ENCODE measurements at regions not wholly inside any gene's neighbourhood (a gene's known extent, or its start where the extent isn't known, plus 50 kb on each side); places are given as distances from the start of the nearest gene placed in this dataset.
"Not testable (repeated sequence)": the region's sequence is repeated elsewhere in the genome, so short reads cannot be mapped to it uniquely, and the experiment has no call there.

DNA sequence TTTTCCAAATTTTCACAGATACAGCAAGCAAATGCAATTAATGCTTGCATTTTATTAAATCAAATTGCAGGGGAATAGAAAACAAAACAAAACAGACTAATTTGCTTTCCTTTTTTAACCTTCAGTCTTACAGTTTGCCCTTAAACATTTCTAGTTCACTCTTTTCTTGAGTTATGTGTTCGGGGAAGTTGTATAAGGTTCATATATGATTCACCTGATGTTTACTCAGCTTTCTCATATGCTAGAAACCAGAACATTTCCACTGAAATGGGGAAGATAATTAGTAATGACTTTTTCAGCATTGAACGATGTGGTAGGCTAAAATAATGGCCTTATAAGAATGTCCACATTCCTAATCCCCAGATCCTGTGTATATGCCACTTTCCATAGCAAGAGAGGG is 176.2 kb upstream of the NBPF9 start:
- not testable (repeated sequence) for FAIRE-seq

DNA sequence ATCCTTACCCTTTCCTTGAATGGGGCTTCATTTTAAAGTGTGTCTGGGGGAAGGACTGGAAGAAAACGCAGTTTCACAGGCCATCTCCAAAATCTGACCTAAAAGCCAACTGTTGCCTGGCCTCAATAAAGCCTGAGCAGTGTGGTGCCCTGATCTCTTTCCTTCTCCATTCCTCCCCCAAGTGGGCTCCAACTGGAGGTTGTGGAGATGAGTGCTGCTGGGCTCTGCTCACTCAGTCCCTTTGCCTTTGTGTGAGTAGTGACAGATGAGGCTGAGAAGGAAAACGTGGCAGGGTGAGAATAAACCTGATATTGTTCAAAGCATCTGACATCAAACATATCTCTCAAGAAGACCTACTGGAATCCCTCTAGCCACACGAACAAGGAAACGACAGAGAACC is 181.4 kb upstream of the NBPF9 start:
- FAIRE-seq: not testable (repeated sequence)

DNA sequence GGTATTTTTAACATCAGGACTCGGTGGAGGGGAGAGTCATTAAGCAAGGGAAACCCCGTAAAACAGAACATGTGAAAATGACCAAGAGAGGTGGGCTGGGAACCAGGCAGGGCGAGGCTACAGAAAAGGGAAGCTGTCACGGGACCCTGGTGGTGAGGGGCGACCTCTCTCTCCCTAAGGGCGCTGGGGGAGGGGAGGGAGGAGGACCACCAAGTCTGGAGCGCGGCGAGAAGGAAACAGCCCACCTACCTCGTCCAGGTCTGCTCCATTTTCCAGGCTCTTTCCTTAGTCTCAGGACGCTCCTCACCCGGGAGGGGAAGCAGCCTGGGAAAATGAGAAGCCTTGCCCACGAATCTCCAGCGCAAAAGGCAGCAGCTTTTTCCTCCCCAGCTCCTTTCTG is 181.9 kb upstream of the NBPF9 start:
- not testable (repeated sequence) for FAIRE-seq

DNA sequence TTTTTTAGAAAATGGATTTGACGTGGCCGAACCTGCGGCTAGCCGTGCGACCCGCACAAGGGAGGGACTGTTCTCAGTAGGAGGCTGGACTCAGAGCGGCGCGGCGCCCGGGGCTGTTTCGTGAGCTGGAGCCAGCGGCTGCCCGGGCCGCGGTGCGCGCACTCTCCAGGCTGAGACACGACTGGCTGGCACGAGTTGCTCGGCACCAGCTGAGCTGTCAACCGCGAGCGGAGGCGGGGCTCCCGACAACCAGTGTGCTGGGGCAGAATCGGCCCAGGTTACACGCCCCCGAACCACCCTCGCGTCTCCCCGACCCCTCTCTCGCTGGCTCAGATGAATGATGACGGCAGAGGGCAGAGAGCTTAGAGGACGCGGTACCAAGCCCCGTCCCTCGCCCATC is 182.3 kb upstream of the NBPF9 start:
- not testable (repeated sequence) for FAIRE-seq

DNA sequence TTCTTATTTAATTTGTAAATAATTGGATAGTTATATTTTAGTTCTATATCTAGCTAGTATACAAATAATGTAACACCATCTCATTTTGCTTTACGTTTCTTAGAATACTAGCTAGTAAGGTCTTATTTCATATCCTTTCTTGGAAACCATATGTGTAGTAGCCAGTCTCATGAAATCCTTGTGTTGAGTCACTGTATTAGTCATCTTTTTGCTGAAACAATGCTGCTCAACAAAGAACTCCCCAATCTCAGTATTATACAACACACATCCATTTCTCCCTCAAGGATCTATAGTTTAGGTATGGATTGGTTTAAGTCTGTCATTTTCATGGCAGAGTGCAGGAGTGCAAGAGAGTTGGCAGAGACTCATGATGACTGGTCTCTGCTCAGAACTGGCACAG is 185.2 kb upstream of the NBPF9 start:
- FAIRE-seq: not testable (repeated sequence)

DNA sequence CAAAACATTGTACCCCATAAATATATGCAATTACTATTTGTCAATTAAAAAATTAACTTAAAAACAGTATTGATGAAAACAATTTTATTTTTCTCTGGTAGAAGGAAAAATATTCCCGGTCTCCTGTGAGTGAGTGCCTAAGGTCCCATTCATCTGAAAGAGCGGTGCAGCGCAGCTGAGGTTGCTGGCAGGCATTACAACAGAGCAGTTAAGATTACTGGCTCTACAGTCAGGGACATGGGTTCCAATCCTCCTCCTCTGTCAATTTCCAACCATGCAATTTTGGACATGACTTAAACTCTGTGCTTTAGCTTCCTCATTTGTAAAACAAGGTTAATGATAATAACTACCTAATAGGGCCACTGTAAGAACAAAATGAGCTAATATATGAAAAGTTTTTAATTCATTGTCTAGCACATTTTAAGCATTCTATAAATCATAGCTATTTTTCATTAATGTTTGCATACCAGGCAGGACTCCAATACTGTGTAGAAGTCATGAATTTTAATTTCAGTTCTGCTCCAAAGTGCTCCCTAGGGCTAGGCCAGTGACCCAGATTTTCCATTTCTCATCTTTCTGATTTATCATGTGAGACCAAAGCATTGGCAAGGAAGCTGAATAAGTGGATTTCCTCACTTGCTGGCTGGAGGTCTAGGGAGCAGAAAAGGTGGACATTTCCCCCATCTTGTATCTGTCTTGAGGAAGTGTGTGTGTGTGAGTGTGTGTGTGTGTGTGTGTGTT is 174.2 kb upstream of the NBPF19 start:
- not testable (repeated sequence) for FAIRE-seq

DNA sequence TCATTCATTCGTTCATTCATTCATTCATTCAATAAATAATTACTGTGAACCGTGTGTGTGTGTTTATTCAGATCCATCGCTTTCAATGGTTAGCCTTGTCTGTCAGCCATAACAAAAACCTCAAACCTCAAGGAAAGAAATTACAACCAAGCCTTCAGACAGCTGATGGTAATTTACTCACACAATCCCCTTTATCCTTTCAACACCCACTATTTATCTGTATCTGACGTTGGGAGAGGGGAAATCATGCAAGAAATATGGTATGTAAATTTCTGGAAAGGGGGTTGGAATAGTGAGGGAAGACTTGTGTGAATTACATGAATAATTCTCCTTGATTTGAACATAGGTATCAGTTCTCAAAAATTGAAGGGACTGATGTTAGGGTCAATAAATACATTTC is 173.6 kb upstream of the NBPF19 start:
- not testable (repeated sequence) for FAIRE-seq

DNA sequence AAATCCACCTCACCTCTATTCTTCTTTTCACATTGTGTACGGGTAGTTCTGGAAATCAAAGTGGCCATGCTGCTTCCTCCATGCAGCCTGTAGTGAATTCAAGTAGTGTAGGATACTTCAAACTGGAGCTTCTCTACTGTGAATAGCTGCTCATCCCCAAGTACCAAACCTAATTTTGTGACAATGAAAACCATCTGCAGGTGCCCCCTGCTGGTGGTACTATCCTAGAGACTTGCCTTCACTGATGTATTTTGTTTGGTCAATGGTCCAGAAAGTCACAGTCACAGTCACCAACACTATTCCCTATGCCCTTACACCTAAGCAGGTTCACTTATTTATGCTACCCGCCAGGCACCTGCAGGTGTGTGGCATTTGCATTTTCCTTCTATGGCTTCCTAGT is 170.0 kb upstream of the NBPF19 start:
- not testable (repeated sequence) for FAIRE-seq

DNA sequence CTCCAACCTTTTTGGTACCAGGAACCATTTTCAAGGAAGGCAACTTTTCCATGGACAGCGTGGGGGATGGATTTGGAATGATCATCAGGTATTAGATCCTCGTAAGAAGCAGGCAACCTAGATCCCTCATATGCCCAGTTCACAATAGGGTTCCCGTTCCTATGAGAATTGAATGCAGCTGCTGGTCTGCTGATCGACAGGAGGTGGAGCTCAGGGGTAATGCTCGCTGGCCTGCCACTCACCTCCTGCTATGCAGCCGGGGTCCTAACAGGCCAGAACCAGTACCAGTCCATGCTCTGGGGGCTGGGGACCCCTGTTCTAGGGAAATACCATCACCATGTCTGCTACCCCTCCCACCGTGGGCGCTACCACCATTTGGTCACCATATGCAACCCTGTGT is 167.2 kb upstream of the NBPF19 start:
- FAIRE-seq: not testable (repeated sequence)

DNA sequence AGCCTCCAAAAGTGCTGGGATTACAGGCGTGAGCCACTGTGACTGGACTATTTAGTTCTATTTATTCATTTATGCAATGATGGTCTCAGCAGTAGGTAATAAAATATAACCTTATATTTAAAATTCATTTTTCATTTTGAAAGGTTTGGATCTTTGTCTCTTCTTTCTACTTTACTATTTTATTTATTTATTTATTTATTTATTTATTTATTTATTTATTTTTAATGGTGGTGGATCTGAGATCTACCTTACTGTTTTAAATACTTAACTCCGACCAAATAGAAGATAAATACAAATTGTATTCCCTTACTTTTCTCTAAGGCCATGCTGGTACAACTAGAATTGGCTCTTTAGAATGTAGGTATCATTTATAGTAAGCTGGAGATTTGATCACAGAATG is 159.9 kb upstream of the NBPF19 start:
- not testable (repeated sequence) for FAIRE-seq

DNA sequence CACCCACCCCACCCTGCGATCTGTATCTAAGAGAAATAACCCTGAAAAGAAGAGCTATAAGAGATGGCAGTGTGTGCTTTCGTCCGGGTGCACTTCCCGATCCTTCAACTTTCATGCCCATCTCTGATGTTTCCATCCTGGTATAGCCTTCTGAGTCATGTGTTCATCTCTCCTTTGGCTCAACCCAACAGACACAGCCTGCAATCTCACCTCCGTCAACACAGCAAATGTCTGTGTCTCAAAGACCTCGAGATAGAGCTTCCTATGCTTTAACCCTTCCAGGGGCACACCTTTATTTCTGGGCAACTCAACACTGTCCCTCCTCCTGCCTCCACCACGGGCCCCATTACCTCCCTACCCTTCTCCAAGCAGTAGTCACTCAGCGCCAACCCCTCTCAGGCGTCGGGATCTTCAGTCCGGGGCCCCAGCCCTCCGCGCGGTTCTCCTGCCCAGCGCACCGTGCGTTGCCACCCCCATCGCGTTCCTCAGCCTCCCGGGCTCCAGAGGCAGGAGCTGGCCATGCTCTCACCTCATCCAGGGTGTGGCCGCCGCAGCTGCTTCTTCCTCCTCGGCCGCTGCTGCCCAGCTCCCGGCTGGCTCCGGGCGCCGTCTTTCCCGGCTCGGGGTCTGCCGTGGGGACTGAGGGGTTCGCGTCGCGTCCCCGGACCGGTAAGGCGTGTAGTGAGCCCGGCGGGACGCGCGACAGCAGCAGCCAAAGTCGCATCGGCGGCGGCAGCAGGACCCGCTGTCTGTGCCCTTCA is 153.7 kb upstream of the NBPF19 start:
- FAIRE-seq: not testable (repeated sequence)

DNA sequence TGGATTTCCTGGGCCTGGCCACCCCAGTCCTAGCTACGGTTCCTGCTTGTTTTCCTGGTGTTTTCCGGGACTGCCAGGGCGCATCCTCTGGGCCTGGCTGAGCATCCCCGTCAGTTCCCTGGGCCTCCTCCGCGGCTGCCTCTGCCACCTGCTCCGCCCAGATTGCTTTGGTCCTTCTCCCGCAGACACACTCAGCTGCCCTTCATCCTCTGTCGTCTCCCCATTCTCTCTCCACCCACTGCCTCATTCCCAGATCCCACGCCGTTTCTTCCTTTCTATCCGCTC is 153.2 kb upstream of the NBPF19 start:
- FAIRE-seq: not testable (repeated sequence)

DNA sequence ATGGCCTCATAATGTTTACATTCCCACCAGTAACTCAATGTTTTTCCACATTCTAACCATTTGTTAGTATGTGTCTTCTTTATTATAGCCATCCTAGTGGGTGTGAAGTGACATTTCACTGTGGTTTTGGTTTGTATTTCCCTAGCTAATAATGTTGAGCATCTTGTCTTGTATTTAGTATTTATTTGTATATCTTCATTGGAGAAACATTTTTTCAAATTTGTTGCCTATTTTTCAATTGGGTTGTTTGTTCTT is 144.8 kb upstream of the NBPF19 start:
- not testable (repeated sequence) for FAIRE-seq

DNA sequence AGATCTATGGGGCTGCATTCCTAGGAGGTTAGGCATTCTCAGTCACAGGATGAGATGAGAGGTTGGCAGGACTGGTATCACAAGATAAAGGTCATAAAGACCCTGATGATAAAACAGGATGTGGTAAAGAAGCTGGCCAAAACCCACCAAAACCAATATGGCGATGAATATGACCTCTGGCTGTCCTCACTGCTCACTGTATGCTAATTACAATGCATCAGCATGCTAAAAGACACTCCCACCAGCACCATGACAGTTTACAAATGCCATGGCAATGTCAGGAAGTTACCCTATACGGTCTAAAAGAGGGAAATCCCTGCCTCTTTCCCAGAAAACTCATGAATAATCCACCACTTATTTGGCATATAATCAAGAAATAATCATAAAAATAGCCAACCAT is 138.8 kb upstream of the NBPF19 start:
- not testable (repeated sequence) for FAIRE-seq

DNA sequence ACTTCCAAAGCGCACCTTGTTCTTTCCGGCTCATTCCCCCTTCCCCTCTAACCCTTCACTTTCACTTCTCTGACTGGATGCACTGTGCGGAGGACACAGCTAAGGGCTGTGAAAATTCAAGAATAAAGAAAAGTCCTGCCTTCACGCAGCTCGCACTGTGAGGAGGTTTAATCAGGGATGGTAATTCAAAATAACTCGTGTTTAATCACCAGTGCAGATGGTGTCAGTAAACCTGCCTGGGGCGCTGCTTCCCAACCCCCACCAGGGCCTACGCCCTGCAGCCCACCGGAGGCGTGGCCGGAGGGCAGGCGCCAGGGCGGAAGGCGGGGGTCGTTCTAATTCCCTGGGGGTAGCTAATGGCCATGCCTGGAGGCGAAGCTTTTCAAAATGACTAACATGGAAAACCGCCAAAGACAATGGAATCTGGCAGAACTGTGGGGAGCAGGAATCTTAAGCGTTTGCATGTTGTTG is 136.6 kb upstream of the NBPF19 start:
- FAIRE-seq: not testable (repeated sequence)

DNA sequence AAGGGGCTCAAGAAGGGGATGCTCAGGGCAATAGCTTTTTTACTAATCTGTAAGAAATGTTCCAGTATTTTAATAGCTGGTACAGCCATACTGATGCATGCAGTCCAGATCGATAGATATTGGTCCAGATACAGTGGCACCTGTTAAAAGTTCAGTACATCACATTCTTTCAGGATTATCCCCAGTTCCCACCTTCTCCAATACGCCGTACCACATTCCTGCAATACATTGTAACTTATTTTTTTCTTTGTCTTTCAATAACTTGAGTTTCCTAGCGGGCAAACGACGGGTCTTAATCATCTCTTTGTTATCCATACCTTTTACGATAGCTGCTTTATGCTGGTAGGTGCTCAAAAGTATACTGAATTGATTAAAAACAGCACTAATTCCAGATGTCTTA is 136.1 kb upstream of the NBPF19 start:
- not testable (repeated sequence) for FAIRE-seq

DNA sequence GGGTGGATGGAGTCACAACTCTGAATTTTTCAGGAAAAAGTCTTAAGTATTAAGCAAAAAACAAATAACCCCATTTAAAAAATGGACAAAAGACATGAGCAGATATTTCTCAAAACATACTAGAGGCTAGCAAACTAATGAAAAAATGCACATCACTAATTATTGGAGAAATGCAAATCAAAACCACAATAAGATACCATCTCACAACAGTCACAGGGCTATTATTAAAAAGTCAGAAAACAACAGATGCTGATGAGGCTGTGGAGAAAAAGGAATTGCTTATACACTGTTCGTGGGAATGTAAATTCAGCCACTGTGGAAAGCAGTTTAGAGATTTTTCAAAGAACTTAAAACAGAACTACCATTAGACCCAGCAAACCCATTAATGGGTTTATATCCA is 125.4 kb upstream of the NBPF19 start:
- FAIRE-seq: not testable (repeated sequence)

DNA sequence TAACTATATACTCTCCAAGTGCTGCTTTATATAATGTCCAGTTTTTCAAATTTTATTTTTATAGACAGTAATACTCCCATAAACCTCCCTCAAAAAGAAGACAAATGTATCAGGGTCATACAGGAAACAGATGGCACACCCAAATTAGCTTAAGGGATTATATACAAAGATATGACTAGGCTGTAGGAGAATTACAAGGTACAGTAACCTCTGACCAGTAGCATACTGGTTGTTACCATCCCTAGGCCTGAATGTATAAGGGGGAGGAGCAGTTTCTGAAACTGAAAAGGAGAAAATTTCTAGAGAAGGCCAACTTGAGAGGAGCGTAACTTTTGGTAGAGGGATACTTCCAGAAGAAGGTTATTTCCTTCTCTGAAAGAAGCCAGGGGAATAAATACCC is 122.6 kb upstream of the NBPF19 start:
- not testable (repeated sequence) for FAIRE-seq

DNA sequence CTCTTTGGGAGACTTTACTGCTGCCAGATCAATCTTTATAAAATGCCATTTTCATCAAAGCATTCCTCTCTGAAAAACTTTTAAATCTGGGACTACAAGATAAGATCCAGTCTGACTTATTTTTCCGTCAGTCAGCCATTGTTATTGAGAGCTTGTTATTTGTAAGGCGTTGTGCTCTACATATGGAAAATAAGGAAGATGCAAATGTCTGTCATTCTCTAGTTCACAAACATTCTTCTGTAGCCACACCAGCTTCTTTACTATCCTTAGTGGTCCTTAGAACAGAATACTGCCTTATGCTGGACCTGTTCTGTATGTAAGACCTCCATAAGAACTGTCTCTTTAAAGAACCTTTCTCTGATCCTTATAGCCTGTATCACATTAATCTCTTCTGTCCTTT is 120.3 kb upstream of the NBPF19 start:
- FAIRE-seq: not testable (repeated sequence)

DNA sequence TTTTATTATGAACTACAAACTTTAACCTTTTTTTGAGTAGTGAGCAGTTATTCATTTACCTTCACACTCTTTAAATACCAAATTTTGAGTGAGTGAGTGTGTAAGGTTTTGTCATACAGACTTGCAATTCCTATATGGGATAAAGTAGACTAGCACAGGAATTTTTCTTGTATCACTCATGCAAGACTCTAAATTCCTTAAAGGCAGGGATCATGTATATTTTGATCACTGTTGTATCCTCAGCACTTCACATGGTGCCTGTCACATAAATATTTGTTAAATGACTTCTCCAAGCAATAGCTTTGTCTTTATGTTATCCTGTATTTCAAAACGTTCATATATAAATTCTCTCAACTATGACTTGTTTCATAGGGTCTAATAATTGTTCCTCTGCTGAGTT is 119.1 kb upstream of the NBPF19 start:
- not testable (repeated sequence) for FAIRE-seq

DNA sequence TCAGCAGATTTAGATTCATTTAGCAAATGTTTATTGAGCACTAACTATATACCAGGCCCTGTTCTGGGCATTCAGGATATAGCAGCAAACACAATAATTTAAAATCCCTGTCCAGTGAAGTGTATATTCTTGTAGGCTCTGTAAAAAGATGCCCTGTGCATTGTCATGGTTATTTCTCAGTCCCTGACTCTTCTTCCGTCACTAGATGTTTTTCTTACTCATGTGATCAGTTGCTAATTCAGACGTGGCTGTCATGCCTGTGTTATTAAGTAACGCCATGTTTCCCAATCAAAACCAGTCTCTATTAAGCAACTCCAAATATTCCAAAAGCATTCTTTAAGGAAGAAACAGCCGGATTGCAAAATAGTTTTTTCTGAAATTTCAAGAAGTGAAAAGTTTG is 118.7 kb upstream of the NBPF19 start:
- FAIRE-seq: not testable (repeated sequence)

DNA sequence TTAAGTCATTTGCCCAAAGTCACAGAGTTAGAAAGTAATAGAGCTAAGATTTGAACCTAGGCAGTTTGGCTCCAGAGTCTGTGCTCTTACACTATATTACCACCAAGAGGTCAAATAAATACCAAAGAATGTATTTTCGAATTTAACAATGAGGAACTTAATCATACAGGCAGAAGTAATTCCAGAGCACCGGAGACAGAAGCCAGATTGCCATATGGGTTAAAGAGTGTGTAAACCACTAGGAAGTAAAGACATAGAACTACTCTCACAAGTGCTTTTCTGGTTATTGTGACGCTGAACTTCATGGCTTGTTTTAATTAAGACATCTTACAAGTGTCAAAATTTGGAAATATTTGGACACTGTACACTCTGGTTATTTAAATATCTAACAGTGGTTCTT is 114.5 kb upstream of the NBPF19 start:
- not testable (repeated sequence) for FAIRE-seq

DNA sequence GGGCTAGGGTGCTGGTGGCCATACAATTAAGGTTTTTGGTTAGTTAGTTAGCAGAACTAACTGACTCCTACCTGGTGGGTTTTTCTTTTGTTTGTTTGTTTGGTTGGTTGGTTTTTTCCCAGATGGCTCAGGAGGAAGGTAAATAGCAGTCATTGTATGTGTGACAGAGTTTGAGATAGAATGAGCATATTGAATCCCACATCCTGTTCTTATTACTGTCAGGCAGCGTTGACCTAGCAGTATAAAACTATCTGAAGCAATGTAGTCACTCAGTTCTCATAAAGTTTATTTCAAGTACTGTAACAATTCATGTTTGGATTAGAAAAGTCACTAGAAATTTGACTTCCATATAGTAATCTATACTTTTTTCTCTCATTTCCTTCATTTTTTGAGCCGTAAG is 113.5 kb upstream of the NBPF19 start:
- FAIRE-seq: not testable (repeated sequence)

DNA sequence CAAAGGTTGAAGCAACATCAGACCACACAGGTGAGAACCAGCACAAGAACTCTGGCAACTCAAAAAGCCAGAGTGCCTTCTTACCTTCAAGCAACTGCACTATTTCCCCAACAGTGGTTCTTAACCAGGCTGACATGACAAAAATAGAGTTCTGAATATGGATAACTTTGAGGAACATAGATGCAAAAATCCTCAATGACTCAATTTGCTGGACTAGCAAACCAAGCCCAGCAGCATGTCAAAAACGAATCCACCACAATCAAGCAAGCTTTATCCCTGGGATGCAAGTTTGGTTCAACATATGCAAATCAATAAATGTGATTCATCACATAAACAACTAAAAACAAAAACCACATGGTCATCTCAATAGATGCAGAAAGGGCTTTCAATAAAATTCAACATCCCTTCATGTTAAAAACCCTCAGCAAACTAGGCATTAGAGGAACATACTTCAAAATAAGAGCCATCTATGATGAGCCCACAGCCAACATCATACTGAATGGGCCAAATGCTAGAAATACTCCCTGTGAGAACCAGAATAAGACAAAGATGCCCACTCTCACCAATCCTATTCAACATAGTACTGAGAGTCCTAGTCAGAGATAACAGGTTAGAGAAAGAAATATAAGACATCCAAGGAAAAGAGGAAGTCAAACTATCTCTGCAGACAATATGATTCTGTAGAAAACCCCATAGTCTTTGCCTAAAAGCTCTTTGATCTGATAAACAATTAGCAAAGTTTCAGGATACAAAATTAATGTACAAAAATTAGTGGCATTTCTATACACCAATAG is 110.5 kb upstream of the NBPF19 start:
- not testable (repeated sequence) for FAIRE-seq
